ENCODE measurements at regions not wholly inside any gene's neighbourhood (a gene's known extent, or its start where the extent isn't known, plus 50 kb on each side); places are given as distances from the start of the nearest gene placed in this dataset.

DNA sequence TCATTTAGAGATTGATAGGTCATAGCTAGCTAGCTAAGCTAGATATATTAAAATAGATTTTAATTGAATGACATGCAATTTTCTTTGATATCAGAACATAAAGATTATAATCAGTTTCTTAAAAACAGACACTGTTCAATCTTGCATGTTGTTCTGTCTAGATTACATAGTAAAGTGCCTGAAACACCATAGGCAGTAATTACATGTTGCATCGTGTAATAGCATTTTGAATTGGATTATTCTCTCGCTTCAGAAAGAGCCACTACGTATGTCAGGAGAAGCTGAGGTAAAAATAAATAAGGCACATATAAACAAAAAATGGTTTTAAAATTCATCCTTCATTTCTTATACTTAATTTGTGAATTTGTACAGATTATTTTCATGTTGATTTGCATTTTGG lies 148.0 kb upstream of the CDH12 start:
- H3K4me1 ChIP-seq, result no peaks in the 10 kb centered on the region
- H3K4me3 ChIP-seq (ENCODE audit: low read depth, low read length), result no peak overlapping the region
- TF ChIP-seq, protein P1, sequence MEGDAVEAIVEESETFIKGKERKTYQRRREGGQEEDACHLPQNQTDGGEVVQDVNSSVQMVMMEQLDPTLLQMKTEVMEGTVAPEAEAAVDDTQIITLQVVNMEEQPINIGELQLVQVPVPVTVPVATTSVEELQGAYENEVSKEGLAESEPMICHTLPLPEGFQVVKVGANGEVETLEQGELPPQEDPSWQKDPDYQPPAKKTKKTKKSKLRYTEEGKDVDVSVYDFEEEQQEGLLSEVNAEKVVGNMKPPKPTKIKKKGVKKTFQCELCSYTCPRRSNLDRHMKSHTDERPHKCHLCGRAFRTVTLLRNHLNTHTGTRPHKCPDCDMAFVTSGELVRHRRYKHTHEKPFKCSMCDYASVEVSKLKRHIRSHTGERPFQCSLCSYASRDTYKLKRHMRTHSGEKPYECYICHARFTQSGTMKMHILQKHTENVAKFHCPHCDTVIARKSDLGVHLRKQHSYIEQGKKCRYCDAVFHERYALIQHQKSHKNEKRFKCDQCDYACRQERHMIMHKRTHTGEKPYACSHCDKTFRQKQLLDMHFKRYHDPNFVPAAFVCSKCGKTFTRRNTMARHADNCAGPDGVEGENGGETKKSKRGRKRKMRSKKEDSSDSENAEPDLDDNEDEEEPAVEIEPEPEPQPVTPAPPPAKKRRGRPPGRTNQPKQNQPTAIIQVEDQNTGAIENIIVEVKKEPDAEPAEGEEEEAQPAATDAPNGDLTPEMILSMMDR (IDR thresholded peaks at IDR 0.05; ENCODE audit: low read depth, low read length), result no peak
- H3K9me3 ChIP-seq, result no peaks in the 10 kb centered on the region
- no peak for DNase-seq
- H3K36me3 ChIP-seq, result no peaks in the 10 kb centered on the region
- H3K27me3 ChIP-seq, result peaks cover 7% of the 10 kb centered on the region

DNA sequence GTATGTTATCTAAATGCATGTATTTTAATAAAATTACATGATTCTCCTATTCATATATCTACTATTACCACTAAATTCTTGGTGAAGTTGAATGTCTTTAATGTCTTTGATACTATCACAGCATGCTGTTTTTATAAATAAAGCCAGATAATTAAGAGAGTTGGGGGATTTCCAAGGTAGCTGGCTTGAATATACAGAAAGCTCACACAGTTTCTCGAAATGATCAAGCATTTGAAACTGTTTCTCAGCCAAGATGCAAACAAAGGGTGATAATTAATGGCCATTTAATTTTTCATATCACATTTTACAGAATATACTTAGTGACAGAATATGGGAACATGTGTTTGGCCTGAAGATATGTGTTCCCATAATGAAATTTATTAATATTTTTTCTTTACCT lies 145.6 kb upstream of the CDH12 start:
- TF ChIP-seq, protein P1 (IDR thresholded peaks at IDR 0.05; ENCODE audit: low read depth, low read length), result no peak
- no peaks in the 10 kb centered on the region for H3K4me1 ChIP-seq
- DNase-seq, result no peak

DNA sequence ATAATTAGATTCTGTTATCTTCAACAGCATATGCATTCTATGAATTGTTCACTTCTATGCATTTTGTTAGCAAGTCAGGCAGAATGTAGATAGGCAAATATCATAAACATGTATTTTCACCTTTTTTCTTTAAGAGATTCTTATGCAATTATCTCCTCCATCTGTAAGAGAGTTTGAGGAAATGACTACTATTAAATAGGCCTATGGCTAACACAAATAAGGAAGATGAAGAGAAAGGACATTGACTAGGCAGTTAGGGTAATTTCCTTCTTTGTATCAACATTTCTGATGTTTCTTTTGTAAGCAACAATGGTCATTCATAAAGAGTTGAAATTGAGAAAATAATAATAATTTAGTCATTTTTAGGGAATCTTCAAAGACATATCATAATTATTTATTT lies 145.2 kb upstream of the CDH12 start:
- no peaks in the 10 kb centered on the region for H3K4me1 ChIP-seq

More for the DNA sequence above, 145.6 kb upstream of the CDH12 start:
- H3K4me3 ChIP-seq (ENCODE audit: low read depth, low read length), result no peak overlapping the region
- no peaks in the 10 kb centered on the region for H3K9me3 ChIP-seq
- no peaks in the 10 kb centered on the region for H3K36me3 ChIP-seq
- no peaks in the 10 kb centered on the region; the same call in none of the 2 replicates for H3K27me3 ChIP-seq

DNA sequence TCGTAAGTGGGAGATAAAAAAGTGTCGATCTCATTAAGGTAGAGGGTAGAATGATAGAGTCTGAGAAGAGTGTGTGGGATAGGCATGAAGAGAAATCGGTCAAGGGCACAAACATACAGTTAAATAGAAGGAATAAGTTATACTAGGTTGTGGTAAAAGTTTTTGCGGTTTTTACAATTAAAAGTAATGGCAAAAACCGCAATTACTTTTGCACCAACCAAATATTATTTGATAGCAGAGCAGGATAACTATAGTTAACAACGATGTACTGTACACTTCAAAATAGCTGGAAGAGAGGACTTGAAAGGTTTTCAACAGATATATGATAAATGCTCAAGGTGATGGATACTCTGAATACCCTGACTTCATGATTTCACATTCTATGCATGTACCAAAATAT lies 135.8 kb upstream of the CDH12 start:
- Histone ChIP-seq H3K9me3 (no peaks in the 10 kb centered on the region), H3K4me3 (ENCODE audit: low read depth, low read length) (no peak overlapping the region), H3K36me3 (no peaks in the 10 kb centered on the region), H3K27me3 (no peaks in the 10 kb centered on the region), H3K4me1 (no peaks in the 10 kb centered on the region)
- no peak for DNase-seq
- TF ChIP-seq, protein P1 (IDR thresholded peaks at IDR 0.05; ENCODE audit: low read depth, low read length), result no peak

More for the DNA sequence above, 145.2 kb upstream of the CDH12 start:
- TF ChIP-seq, protein P1 (IDR thresholded peaks at IDR 0.05; ENCODE audit: low read depth, low read length), result no peak
- no peak for DNase-seq
- H3K4me3 ChIP-seq (ENCODE audit: low read depth, low read length), result no peak overlapping the region
- H3K9me3 ChIP-seq, result no peaks in the 10 kb centered on the region
- H3K27me3 ChIP-seq, result no peaks in the 10 kb centered on the region; the same call in 1 of the 2 replicates
- no peaks in the 10 kb centered on the region for H3K36me3 ChIP-seq

DNA sequence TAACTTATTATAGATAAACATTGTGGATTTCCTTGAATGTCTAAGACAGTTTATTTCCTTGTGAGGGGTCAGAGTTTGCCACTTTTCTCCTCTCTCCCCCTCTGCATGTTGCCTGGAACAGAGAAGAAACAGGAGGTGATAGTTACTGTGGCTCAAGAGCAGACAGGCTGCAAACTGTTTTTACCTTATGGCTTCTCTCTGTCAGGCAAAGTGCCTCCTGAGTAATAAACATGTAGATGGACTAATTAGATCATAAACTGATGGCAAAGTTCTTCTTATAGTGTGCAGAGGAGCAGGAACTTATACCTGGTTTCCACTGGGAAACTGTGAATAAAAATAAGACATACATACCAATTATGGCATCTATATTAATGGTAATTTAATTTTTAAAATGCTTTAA lies 133.1 kb upstream of the CDH12 start:
- H3K9me3 ChIP-seq, result no peaks in the 10 kb centered on the region
- H3K4me3 ChIP-seq (ENCODE audit: low read depth, low read length), result no peak overlapping the region
- no peaks in the 10 kb centered on the region for H3K4me1 ChIP-seq
- no peak for DNase-seq
- no peaks in the 10 kb centered on the region for H3K27me3 ChIP-seq
- TF ChIP-seq, protein P1 (IDR thresholded peaks at IDR 0.05; ENCODE audit: low read depth, low read length), result no peak
- no peaks in the 10 kb centered on the region for H3K36me3 ChIP-seq

DNA sequence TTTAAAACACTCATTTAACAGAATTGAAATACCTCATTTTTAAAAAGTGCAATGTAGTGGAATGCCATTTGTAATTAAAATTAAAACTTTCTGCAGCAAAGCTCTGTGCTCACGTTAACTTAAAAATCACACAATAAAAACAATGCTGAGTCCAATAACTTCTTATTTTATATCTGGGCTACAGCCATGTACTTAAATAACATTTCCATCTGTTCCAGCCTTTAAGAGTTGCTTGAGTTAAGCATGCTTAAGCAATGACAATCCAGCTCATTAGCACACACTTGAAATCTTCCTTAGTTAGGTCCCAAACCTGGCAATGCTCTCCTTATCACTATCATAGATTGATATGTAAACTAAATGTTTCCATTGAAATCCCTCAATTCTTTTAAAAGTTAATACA lies 132.3 kb upstream of the CDH12 start:
- Histone ChIP-seq H3K27me3 (no peaks in the 10 kb centered on the region), H3K4me1 (no peaks in the 10 kb centered on the region), H3K9me3 (no peaks in the 10 kb centered on the region), H3K4me3 (ENCODE audit: low read depth, low read length) (no peak overlapping the region), H3K36me3 (no peaks in the 10 kb centered on the region)
- TF ChIP-seq, protein P1 (IDR thresholded peaks at IDR 0.05; ENCODE audit: low read depth, low read length), result no peak
- no peak for DNase-seq

Data from BE2C (cell line).